22Rv1 (cell line): ENCODE measurements at regions not wholly inside any gene's neighbourhood (a gene's known extent, or its start where the extent isn't known, plus 50 kb on each side); places are given as distances from the start of the nearest gene placed in this dataset.

Experiments
- H3K27ac ChIP-seq: fragments of 450-650 bp; 2 replicates; pipeline ENCODE4 v1.5.1; 2017
- ZFX ChIP-seq: fragments of 450-650 bp; IDR thresholded peaks from 2 replicates; pipeline ENCODE4 v1.6.1; 2017; ENCODE audit warnings: antibody characterized with exemption, borderline replicate concordance
- TF ChIP-seq, protein P1 (sequence below): fragments of 450-650 bp; IDR thresholded peaks from 2 replicates; pipeline ENCODE4 v1.5.1; 2017; ENCODE audit warnings: mild to moderate bottlenecking

GRCh38 chr6:40116832-40117231, 182.6 kb upstream of the MOCS1 start:
- no peak overlapping the region for H3K27ac ChIP-seq
- no peak for TF ChIP-seq ZFX
- TF ChIP-seq, protein P1, sequence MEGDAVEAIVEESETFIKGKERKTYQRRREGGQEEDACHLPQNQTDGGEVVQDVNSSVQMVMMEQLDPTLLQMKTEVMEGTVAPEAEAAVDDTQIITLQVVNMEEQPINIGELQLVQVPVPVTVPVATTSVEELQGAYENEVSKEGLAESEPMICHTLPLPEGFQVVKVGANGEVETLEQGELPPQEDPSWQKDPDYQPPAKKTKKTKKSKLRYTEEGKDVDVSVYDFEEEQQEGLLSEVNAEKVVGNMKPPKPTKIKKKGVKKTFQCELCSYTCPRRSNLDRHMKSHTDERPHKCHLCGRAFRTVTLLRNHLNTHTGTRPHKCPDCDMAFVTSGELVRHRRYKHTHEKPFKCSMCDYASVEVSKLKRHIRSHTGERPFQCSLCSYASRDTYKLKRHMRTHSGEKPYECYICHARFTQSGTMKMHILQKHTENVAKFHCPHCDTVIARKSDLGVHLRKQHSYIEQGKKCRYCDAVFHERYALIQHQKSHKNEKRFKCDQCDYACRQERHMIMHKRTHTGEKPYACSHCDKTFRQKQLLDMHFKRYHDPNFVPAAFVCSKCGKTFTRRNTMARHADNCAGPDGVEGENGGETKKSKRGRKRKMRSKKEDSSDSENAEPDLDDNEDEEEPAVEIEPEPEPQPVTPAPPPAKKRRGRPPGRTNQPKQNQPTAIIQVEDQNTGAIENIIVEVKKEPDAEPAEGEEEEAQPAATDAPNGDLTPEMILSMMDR, result no peak

DNA sequence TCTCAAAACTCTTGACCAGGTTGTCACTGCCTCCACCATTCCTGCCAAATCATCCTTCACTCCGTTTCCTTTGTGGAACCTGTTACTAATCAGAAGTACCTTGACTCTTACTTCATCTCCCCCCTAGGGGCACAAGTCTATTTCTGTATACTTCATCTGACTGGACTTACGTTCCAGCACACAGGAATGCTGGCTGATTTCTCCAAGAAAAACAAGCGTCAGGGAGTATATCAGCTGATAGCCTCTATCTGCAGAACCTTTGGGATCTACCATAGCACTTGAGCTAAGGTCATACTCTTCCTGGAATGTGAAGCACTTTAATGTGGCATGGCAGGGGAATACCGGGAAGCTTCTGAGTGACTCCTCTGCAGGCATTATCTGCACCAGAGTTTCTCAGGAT, 178.1 kb upstream of the MOCS1 start:
- H3K27ac ChIP-seq, result no peak overlapping the region
- TF ChIP-seq, protein P1, result peak; percentile 26
- TF ChIP-seq ZFX, result no peak

DNA sequence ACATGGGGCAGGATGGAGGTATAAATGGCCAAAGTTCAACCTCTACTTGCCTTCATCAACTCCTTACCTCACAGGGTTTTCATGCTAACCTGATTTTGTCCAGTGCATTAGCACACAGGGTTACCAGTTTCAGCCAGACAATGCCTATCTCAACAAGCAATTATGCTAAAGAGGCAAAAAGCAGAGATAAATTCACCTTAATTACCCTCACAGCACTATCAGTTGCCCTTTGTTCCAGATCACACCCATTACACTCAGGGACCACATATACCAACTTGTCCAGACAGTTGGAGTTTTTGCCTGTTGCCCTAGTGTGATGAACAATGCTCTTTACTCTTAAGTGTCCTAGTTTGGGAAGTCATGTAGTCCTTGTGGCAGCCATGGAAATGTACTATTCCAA, 174.5 kb upstream of the MOCS1 start:
- TF ChIP-seq ZFX, result no peak
- TF ChIP-seq, protein P1, result no peak
- no peak overlapping the region for H3K27ac ChIP-seq

GRCh38 chr6:40106840-40107239, 172.6 kb upstream of the MOCS1 start:
- no peak for TF ChIP-seq ZFX
- TF ChIP-seq, protein P1, result no peak
- no peak overlapping the region for H3K27ac ChIP-seq

DNA sequence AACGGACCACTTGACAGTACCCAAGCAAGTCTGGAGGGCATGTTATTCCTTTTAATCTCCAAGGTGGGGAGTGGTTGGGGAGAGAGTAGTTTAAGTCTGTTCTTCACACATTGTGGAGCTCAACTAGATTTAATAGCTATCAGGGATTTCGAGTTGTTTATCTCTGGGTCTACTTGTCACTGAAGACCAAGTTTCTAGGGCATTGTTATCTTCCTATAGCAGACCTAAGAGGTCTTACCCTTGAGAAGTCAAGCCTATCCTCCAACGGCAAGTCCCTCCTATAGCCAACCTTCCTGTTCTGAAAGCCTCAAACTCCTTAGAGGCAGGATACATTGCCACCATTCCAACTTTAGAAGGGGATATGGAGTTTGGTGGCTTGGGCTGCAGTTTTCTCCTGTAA, 164.5 kb upstream of the MOCS1 start:
- no peak for TF ChIP-seq ZFX
- TF ChIP-seq, protein P1, result no peak
- H3K27ac ChIP-seq, result no peak overlapping the region

DNA sequence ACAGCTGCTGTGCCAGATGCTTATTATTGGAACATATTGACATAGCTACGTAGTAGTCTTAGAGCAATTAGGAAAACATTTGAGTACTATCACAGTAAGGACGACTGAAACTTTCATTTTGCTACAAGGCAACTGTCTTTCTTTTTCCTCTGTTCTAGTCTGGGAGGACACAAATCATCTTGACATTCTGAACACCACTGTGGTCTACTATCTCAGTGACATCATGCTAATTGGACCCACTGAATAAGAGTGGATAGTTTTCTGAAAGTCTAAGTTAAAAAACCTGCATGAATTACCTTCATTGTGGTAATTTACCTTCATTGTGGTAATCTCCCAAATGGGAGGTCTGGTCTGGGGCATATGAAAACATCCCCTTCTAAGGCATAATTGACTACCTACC, 163.3 kb upstream of the MOCS1 start:
- TF ChIP-seq, protein P1, result no peak
- no peak for TF ChIP-seq ZFX
- no peak overlapping the region for H3K27ac ChIP-seq

DNA sequence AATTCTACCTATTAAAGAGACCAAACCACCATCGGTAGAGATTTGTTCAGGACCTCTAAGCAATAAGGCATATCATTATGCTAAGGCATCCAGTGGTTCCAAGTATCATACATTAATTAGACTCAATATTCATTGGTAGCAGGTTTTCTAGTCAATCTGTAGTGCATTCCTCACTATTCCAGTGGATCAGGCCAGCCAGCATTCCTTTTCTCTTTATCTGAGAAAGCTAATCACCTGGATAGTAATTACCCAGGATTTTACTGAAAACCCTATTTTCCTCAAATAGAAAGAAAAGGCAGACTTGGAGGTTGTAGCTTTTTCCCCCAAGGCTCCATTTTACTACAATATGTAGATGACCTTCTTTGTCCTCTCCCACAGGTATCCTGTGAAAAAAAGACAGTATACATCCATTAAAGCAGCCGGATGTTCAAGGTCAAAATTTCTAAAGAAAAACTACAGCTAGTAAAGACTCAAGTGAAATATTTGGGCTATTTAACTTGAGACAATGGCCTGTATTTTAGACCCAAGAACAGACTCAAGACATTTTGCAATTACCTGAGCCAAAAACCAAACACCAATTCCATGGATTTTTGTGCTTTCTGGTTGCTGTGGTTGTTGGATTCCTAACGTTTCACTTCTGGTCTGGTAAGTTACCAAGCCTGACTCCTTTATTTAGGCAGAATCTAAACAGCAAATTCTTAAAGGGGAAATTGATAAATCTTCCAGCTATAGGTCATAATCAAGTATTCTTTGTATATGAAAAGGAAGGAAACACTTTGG, 149.1 kb upstream of the MOCS1 start:
- TF ChIP-seq ZFX, result no peak
- TF ChIP-seq, protein P1, result no peak
- H3K27ac ChIP-seq, result no peak overlapping the region
